Medulla oblongata (tissue), 1 donor: ENCODE measurements at regions not wholly inside any gene's neighbourhood (a gene's known extent, or its start where the extent isn't known, plus 50 kb on each side); places are given as distances from the start of the nearest gene placed in this dataset.
"Not testable (repeated sequence)": the region's sequence is repeated elsewhere in the genome, so short reads cannot be mapped to it uniquely, and the experiment has no call there.

ENCODE experiments used
- DNase-seq: peaks from one replicate; pipeline ENCODE4 v3.0.0-alpha.2; 2015; ENCODE audit errors: extremely low spot score

GRCh38 chr15:61337541-61337940 is 108.4 kb upstream of the RORA start:
- no peak for DNase-seq

- no peak for DNase-seq
Measured at GRCh38 chr15:61336026-61336638, 107.0 kb upstream of the RORA start.

GRCh38 chr15:61334714-61335113 is 105.6 kb upstream of the RORA start:
- DNase-seq: not testable (repeated sequence)

- no peak for DNase-seq
Measured at GRCh38 chr15:61331019-61331418, 101.9 kb upstream of the RORA start.

GRCh38 chr15:61327019-61327631 is 98.0 kb upstream of the RORA start:
- DNase-seq: no peak

GRCh38 chr15:61319892-61320291 is 90.8 kb upstream of the RORA start:
- no peak for DNase-seq

- DNase-seq: no peak
Measured at GRCh38 chr15:61318802-61319525, 89.9 kb upstream of the RORA start.

GRCh38 chr15:61318301-61318700 is 89.2 kb upstream of the RORA start:
- no peak for DNase-seq

GRCh38 chr15:61315471-61315870 is 86.4 kb upstream of the RORA start:
- DNase-seq: no peak

- DNase-seq: no peak
Measured at GRCh38 chr15:61314427-61314826, 85.3 kb upstream of the RORA start.

- no peak for DNase-seq
Measured at GRCh38 chr15:61309617-61310016, 80.5 kb upstream of the RORA start.

- DNase-seq: no peak
Measured at GRCh38 chr15:61309031-61309511, 80.0 kb upstream of the RORA start.

- no peak for DNase-seq
Measured at GRCh38 chr15:61308437-61308836, 79.3 kb upstream of the RORA start.

GRCh38 chr15:61307474-61307873 is 78.4 kb upstream of the RORA start:
- no peak for DNase-seq

GRCh38 chr15:61301701-61302100 is 72.6 kb upstream of the RORA start:
- DNase-seq: no peak

- no peak for DNase-seq
Measured at GRCh38 chr15:61299075-61299763, 70.1 kb upstream of the RORA start.

- DNase-seq: no peak
Measured at GRCh38 chr15:61295239-61295638, 66.1 kb upstream of the RORA start.

GRCh38 chr15:61282661-61283060 is 53.6 kb upstream of the RORA start:
- DNase-seq: no peak

GRCh38 chr15:61281328-61281727 is 52.2 kb upstream of the RORA start:
- no peak for DNase-seq
